AG08396 (cell line): ENCODE measurements at regions not wholly inside any gene's neighbourhood (a gene's known extent, or its start where the extent isn't known, plus 50 kb on each side); places are given as distances from the start of the nearest gene placed in this dataset.
"Not testable (repeated sequence)": the region's sequence is repeated elsewhere in the genome, so short reads cannot be mapped to it uniquely, and the experiment has no call there.

Source experiments
- DNase-seq: peaks from one replicate; pipeline ENCODE4 v3.0.0; 2012; ENCODE audit warnings: low spot score, mixed read lengths

GRCh38 chr10:28391283-28391682, 88.4 kb upstream of the MPP7 start:
- no peak for DNase-seq

- DNase-seq = peak; percentile 65
Measured at GRCh38 chr10:28393956-28394568, 91.2 kb upstream of the MPP7 start.

GRCh38 chr10:28396331-28396730, 93.5 kb upstream of the MPP7 start:
- DNase-seq = no peak

- no peak for DNase-seq
Measured at GRCh38 chr10:28397229-28397628, 94.4 kb upstream of the MPP7 start.

- DNase-seq = no peak
Measured at GRCh38 chr10:28400176-28400575, 97.3 kb upstream of the MPP7 start.

- DNase-seq = no peak
Measured at GRCh38 chr10:28400681-28401080, 97.8 kb upstream of the MPP7 start.

GRCh38 chr10:28402611-28403073, 99.8 kb upstream of the MPP7 start:
- DNase-seq = not testable (repeated sequence)

- no peak for DNase-seq
Measured at GRCh38 chr10:28403090-28403489, 100.2 kb upstream of the MPP7 start.

GRCh38 chr10:28408237-28408777, 105.4 kb upstream of the MPP7 start:
- no peak for DNase-seq

GRCh38 chr10:28410420-28411135, 107.7 kb upstream of the MPP7 start:
- DNase-seq = no peak

GRCh38 chr10:28411136-28411460, 108.2 kb upstream of the MPP7 start:
- DNase-seq = no peak

GRCh38 chr10:28411648-28412047, 108.8 kb upstream of the MPP7 start:
- DNase-seq = no peak

- DNase-seq = no peak
Measured at GRCh38 chr10:28418069-28418468, 114.8 kb upstream of the WAC start.

GRCh38 chr10:28425422-28425821, 107.5 kb upstream of the WAC start:
- DNase-seq = no peak

- DNase-seq = no peak
Measured at GRCh38 chr10:28426392-28427159, 106.3 kb upstream of the WAC start.

GRCh38 chr10:28427376-28427775, 105.5 kb upstream of the WAC start:
- DNase-seq = no peak

- no peak for DNase-seq
Measured at GRCh38 chr10:28429045-28429444, 103.9 kb upstream of the WAC start.

GRCh38 chr10:28429573-28430216, 103.2 kb upstream of the WAC start:
- DNase-seq = no peak

GRCh38 chr10:28431139-28431538, 101.8 kb upstream of the WAC start:
- DNase-seq = no peak

GRCh38 chr10:28432210-28432676, 100.7 kb upstream of the WAC start:
- DNase-seq = peak; percentile 82

GRCh38 chr10:28434063-28434462, 98.9 kb upstream of the WAC start:
- no peak for DNase-seq

- no peak for DNase-seq
Measured at GRCh38 chr10:28442403-28442802, 90.5 kb upstream of the WAC start.
